CD14-positive monocyte (primary cell): ENCODE measurements at regions not wholly inside any gene's neighbourhood (a gene's known extent, or its start where the extent isn't known, plus 50 kb on each side); places are given as distances from the start of the nearest gene placed in this dataset.

Experiments
- DNase-seq, 3 donors: peaks; one replicate each; pipeline ENCODE4 v3.0.0-alpha.2; 2011 to 2022
- H2AFZ ChIP-seq: 2 replicates; pipeline ENCODE4 v1.6.0; 2012; ENCODE audit warnings: mild to moderate bottlenecking, low read depth, low read length, inconsistent platforms; ENCODE audit not compliant: insufficient read depth, poor library complexity, severe bottlenecking
- H3K27ac ChIP-seq, 2 donors: 1 replicate in 1 of 2; 2 replicates in 1 of 2; pipeline ENCODE4 v1.5.1; 2012 to 2013; ENCODE audit warnings: low read length in 2 of 2, control low read depth in 1 of 2, inconsistent platforms in 1 of 2, low read depth in 1 of 2, mild to moderate bottlenecking in 1 of 2
- H3K27me3 ChIP-seq, 2 donors: one replicate each; pipeline versions ENCODE4 v1.6.0 to v1.6.1; 2011 to 2013; ENCODE audit warnings: low read length in 2 of 2; ENCODE audit not compliant: control insufficient read depth in 2 of 2, insufficient read depth in 2 of 2
- H3K36me3 ChIP-seq, 2 donors: replicated peaks in 1 of 2; 1 replicate in 1 of 2; 2 replicates in 1 of 2; pipeline versions ENCODE4 v1.5.1 to v1.6.1; 2012 to 2013; ENCODE audit warnings: low read length in 2 of 2, control low read depth in 1 of 2, inconsistent platforms in 1 of 2, mild to moderate bottlenecking in 1 of 2; ENCODE audit not compliant: insufficient read depth in 2 of 2, control insufficient read depth in 1 of 2
- H3K4me1 ChIP-seq, 2 donors: 1 replicate in 1 of 2; 2 replicates in 1 of 2; pipeline versions ENCODE4 v1.5.1 to v1.6.1; 2012 to 2013; ENCODE audit warnings: low read length in 2 of 2, control low read depth in 1 of 2, inconsistent platforms in 1 of 2, mild to moderate bottlenecking in 1 of 2, moderate library complexity in 1 of 2; ENCODE audit not compliant: insufficient read depth in 2 of 2, control insufficient read depth in 1 of 2
- H3K4me2 ChIP-seq: replicated peaks from 2 replicates; pipeline ENCODE3; 2012; ENCODE audit warnings: low read length, moderate library complexity, mild to moderate bottlenecking; ENCODE audit not compliant: poor library complexity, severe bottlenecking; ENCODE audit errors: extremely low read depth
- H3K4me3 ChIP-seq, 3 experiments: fragments of 200-600 bp in 1 of 3; sonication (generic) in 1 of 3; replicated peaks in 1 of 3; 1 replicate in 2 of 3; 2 replicates in 1 of 3; pipeline ENCODE4 v1.5.1; 2011 to 2013; ENCODE audit warnings: low read length in 3 of 3, mild to moderate bottlenecking in 3 of 3, control low read depth in 2 of 3, low read depth in 2 of 3, inconsistent platforms in 1 of 3, moderate library complexity in 1 of 3
- H3K79me2 ChIP-seq: 2 replicates; pipeline ENCODE4 v1.6.0; 2012; ENCODE audit warnings: mild to moderate bottlenecking, control low read depth, inconsistent platforms, low read length, moderate library complexity; ENCODE audit not compliant: insufficient read depth
- H3K9ac ChIP-seq: 2 replicates; pipeline ENCODE4 v1.6.0; 2017; ENCODE audit warnings: low read length, mild to moderate bottlenecking; ENCODE audit not compliant: insufficient read depth, poor library complexity, severe bottlenecking
- H3K9me3 ChIP-seq, 2 donors: replicated peaks in 1 of 2; 1 replicate in 1 of 2; 2 replicates in 1 of 2; pipeline versions ENCODE4 v1.5.1 to v1.6.1; 2012 to 2013; ENCODE audit warnings: low read length in 2 of 2, control low read depth in 1 of 2; ENCODE audit not compliant: control insufficient read depth in 1 of 2, insufficient read depth in 1 of 2
- H4K20me1 ChIP-seq: 2 replicates; pipeline ENCODE4 v1.6.0; 2012; ENCODE audit warnings: mild to moderate bottlenecking, low read length, control low read depth, moderate library complexity; ENCODE audit not compliant: insufficient read depth
- H3K27ac Mint-ChIP-seq, 7 donors: one replicate each; pipeline ENCODE4 v1.8.0; 2020; ENCODE audit warnings: mild to moderate bottlenecking in 7 of 7, mixed read lengths in 7 of 7, moderate library complexity in 6 of 7, inconsistent platforms in 2 of 7
- H3K27me3 Mint-ChIP-seq, 3 donors: one replicate each; pipeline ENCODE4 v1.8.0; 2021 to 2022; ENCODE audit warnings: low read depth in 3 of 3, mild to moderate bottlenecking in 3 of 3, mixed read lengths in 3 of 3, moderate library complexity in 3 of 3, inconsistent platforms in 1 of 3
- H3K36me3 Mint-ChIP-seq, 2 donors: one replicate each; pipeline ENCODE4 v1.8.0; 2020; ENCODE audit warnings: mixed read lengths in 2 of 2, inconsistent platforms in 1 of 2, mild to moderate bottlenecking in 1 of 2
- H3K4me1 Mint-ChIP-seq: one replicate; pipeline ENCODE4 v1.8.0; 2020; ENCODE audit warnings: mild to moderate bottlenecking, mixed read lengths
- H3K4me3 Mint-ChIP-seq, 2 donors: one replicate each; pipeline ENCODE4 v1.8.0; 2020; ENCODE audit warnings: mild to moderate bottlenecking in 2 of 2, mixed read lengths in 2 of 2, moderate library complexity in 1 of 2
- H3K9me3 Mint-ChIP-seq, 7 donors: one replicate each; pipeline ENCODE4 v1.8.0; 2020 to 2022; ENCODE audit warnings: mixed read lengths in 7 of 7, mild to moderate bottlenecking in 6 of 7, moderate library complexity in 6 of 7, inconsistent platforms in 2 of 7
- whole genome bisulfite sequencing: methylation state at CpG from one replicate; pipeline ENCODE4 v1.1.5; 2013; ENCODE audit warnings: missing lambda C conversion rate; ENCODE audit not compliant: insufficient coverage; 5-methylcytosine and 5-hydroxymethylcytosine counted together
- intact Hi-C, 2 donors: fragments of 100-400 bp; cut with micrococcal nuclease; formaldehyde crosslinking; loops; one replicate each; pipeline versions ENCODE4 v1.15.0 to v1.15.1; 2023
- TF ChIP-seq, protein P1 (sequence below): fragments of 200-600 bp; IDR thresholded peaks from one replicate; pipeline ENCODE4 v1.8.0; 2022; ENCODE audit warnings: antibody characterized with exemption, mild to moderate bottlenecking

DNA sequence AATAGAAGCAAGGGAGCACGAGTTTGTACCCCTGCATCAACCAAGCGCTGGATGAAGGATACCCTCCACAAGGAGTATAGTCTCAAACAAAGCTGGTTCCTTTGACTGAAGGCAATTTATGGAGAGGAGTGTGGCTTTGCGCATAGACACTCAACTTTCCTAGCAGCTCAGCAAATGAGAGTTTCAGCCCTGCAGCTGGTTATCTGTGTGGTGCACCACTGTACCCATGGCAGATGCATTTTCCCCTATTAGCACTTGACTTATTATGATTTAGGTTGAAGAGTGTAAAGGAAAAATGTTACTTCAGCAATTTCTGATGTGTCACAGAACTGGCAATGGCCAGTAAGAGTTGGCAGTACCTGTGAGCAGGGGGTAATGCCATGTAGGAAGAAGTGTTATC, 440.1 kb upstream of the LINC00305 start:
- Histone ChIP-seq H4K20me1 (no peaks in the 10 kb centered on the region), H3K36me3 (no peaks in the 10 kb centered on the region), H3K9ac (no peak overlapping the region), H3K27ac (no peak overlapping the region), H2AFZ (no peak overlapping the region), H3K4me1 (no peaks in the 10 kb centered on the region), H3K4me3 (no peak overlapping the region), H3K4me2 (no peak overlapping the region), H3K27me3 (no peaks in the 10 kb centered on the region), H3K9me3 (peaks cover 0 to 2% of the 10 kb centered on the region in 2 donors), H3K79me2 (no peaks in the 10 kb centered on the region)
- no peaks in the 10 kb centered on the region for H3K4me1 Mint-ChIP-seq
- 100% methylated on average over 1 of the region's 3 CpGs for WGBS
- H3K27me3 Mint-ChIP-seq: no peaks in the 10 kb centered on the region
- no peak overlapping the region for H3K4me3 Mint-ChIP-seq
- no peaks in the 10 kb centered on the region for H3K36me3 Mint-ChIP-seq
- no peak for DNase-seq
- H3K27ac Mint-ChIP-seq: no peak overlapping the region
- TF ChIP-seq, protein P1, sequence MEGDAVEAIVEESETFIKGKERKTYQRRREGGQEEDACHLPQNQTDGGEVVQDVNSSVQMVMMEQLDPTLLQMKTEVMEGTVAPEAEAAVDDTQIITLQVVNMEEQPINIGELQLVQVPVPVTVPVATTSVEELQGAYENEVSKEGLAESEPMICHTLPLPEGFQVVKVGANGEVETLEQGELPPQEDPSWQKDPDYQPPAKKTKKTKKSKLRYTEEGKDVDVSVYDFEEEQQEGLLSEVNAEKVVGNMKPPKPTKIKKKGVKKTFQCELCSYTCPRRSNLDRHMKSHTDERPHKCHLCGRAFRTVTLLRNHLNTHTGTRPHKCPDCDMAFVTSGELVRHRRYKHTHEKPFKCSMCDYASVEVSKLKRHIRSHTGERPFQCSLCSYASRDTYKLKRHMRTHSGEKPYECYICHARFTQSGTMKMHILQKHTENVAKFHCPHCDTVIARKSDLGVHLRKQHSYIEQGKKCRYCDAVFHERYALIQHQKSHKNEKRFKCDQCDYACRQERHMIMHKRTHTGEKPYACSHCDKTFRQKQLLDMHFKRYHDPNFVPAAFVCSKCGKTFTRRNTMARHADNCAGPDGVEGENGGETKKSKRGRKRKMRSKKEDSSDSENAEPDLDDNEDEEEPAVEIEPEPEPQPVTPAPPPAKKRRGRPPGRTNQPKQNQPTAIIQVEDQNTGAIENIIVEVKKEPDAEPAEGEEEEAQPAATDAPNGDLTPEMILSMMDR: no peak
- H3K9me3 Mint-ChIP-seq: peaks cover 0 to 10% (median 5%) of the 10 kb centered on the region in 7 donors
- intact Hi-C loops: loop anchor here in 1 of 2 donors (10.0 kb wide), 1 partner anchor 56 kb away; no protein-coding TSS in a partner anchor

DNA sequence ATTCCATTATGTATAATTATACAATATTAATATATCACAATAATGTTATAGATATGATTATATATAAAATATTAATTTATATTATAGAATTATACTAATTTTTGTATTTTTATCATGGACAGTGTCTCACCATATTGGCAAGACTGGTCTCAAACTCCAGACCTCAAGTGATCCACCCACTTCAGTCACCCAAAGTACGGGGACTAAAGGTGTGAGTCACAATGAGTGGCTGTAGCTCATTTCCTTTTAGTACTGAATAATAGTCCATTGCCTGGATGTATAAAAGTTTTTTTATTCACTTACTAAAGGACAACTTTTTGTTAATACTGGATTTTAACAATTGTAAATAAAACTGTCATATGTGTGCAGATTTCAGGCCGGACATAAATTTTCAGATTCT, 417.6 kb upstream of the LINC00305 start:
- H3K36me3 Mint-ChIP-seq: no peaks in the 10 kb centered on the region
- Histone ChIP-seq H3K27ac (no peak overlapping the region), H2AFZ (no peak overlapping the region), H3K79me2 (no peaks in the 10 kb centered on the region), H4K20me1 (no peaks in the 10 kb centered on the region), H3K27me3 (no peaks in the 10 kb centered on the region), H3K4me3 (no peak overlapping the region), H3K9me3 (peaks cover 0 to 3% of the 10 kb centered on the region in 2 donors), H3K36me3 (no peaks in the 10 kb centered on the region), H3K4me1 (no peaks in the 10 kb centered on the region), H3K4me2 (no peak overlapping the region), H3K9ac (no peak overlapping the region)
- no peak overlapping the region for H3K4me3 Mint-ChIP-seq
- no peaks in the 10 kb centered on the region for H3K4me1 Mint-ChIP-seq
- peaks cover 0 to 12% (median 3%) of the 10 kb centered on the region in 7 donors for H3K9me3 Mint-ChIP-seq
- DNase-seq: no peak
- WGBS: no CpG with 5 or more reads among the region's 2 CpGs
- TF ChIP-seq, protein P1: no peak
- no peak overlapping the region for H3K27ac Mint-ChIP-seq
- intact Hi-C loops: no loop called here
- H3K27me3 Mint-ChIP-seq: peaks cover 0 to under 1% (median 0%) of the 10 kb centered on the region in 3 donors
